ENCODE measurements at regions not wholly inside any gene's neighbourhood (a gene's known extent, or its start where the extent isn't known, plus 50 kb on each side); places are given as distances from the start of the nearest gene placed in this dataset.

GRCh38 chr5:3199962-3200755, 395.5 kb upstream of the IRX1 start:
- no peak for TF ChIP-seq CTCF (conservative IDR thresholded peaks at IDR 0.05; ENCODE audit: low read depth, low read length)
- TF ChIP-seq EZH2 (IDR thresholded peaks at IDR 0.05; ENCODE audit: low read length, unreplicated experiment), result no peak
